Right forelimb (tissue), 1 donor: ENCODE measurements at regions not wholly inside any gene's neighbourhood (a gene's known extent, or its start where the extent isn't known, plus 50 kb on each side); places are given as distances from the start of the nearest gene placed in this dataset.
A peak's percentile ranks its signal among the peaks of the same experiment; 100 is the strongest.
"Not testable (repeated sequence)": the region's sequence is repeated elsewhere in the genome, so short reads cannot be mapped to it uniquely, and the experiment has no call there.

Experiments used
- DNase-seq: peaks from one replicate; pipeline ENCODE4 v3.0.0-alpha.2; 2018

GRCh38 chr10:130263289-130263688 is 127.1 kb downstream of the GLRX3 start:
- no peak for DNase-seq

- no peak for DNase-seq
Observed at GRCh38 chr10:130265542-130265941, 129.4 kb downstream of the GLRX3 start.

DNA sequence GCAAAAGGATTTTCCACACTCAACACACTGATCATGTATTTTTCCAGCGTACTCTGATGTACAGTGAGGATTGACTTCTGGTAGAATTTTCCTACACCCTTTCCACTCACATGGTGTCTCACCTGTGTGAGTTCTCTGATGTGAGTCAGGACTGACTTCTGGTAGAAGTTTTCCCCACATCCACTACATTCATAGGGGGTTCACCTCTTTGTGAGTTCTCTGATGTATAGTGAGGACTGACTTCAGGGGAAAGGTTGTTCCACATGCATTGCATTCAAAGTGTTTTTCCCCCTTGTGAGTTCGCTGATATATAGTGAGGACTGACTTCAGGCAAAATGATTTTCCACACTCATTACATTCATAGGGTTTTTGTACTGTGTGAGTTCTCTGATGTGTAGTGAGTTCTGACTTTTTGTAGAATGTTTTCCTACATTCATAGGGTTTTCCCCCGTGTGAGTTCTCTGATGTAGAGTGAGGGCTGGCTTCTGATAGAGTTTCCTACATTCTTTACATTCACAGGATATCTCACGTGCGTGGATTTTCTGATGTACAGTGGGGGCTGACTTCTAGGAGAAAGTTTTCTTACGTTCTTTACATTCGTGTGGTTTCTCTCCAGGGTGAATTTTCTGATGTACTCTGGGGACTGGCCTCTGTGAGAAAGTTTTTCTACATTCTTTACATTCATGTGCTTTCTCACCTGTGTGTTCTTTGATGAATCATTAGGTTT is 146.5 kb downstream of the GLRX3 start:
- no peak for DNase-seq

DNA sequence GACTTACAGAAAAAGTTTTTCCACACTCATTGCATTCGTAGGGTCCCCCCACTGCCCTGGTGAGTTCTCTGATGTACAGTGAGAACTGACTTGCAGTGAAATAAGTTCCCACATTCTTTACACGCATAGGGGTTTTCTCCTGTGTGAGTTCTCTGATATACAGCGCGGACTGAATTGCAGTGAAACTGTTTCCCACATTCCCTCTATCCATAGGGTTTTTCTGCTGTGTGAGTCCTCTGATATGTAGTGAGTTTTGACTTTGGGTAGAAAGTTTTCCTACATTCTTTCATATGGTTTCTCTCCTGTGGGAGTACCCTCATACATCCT is 147.0 kb downstream of the GLRX3 start:
- no peak for DNase-seq

- not testable (repeated sequence) for DNase-seq
Observed at GRCh38 chr10:130295761-130296160, 159.6 kb downstream of the GLRX3 start.

GRCh38 chr10:130300608-130301020 is 164.4 kb downstream of the GLRX3 start:
- peak; percentile 46 for DNase-seq

DNA sequence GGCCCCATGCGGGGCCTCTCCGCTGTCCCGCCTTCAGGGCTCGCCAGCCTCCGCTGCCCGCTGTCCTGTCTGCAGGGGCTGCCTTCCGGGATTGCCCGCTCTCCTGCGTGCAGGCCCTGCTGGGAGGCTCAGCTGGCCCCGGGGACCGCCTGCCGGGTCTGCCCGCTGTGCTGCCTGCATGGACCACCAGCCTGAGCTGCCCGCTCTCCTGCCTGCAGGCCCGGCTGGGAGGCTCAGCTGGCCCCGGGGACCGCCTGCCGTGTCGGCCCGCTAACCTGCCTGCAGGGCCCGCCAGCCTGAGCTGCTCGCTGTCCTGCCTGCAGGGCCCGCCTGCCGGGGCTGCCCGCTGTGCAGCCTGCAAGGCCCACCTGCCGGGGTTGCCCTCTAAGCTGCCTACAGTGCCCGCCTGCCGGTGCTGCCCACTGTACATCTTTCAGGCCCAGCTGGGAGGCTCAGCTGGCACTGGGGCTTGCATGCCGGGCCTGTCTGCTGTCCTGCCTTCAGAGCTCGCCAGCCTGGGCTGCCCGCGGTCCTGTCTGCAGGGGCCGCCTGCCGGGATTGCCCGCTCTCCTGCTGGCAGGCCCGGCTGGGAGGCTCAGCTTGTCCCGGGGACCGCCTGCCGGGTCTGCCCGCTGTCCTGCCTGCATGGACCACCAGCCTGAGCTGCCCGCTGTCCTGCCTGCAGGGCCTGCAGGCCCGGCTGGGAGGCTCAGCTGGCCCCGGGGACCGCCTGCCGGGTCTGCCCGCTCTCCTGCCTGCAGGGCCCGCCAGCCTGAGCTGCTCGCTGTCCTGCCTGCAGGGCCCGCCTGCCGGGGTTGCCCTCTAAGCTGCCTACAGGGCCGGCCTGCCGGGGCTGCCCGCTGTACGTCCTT is 165.1 kb downstream of the GLRX3 start:
- DNase-seq: peak; percentile 67

DNA sequence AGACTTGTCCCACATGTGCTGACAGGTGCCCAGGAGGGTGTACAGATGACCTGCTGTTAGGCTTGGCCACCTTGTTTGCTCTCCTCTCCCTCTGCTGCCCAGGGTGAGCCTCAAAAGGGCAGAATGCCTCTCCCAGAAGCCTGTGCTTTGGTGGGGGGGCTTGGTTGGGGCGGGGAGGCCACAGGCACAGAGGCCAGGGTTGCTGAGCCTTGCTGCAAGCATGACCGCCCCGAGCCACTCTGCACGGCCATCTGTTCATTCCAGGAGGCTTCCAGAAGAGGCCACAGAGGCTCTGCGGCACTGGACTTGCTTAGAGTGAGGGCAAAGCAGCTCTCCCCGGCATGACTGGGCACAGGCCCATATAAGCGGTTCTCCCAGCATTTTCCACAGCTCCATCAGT is 190.8 kb downstream of the GLRX3 start:
- DNase-seq: no peak

- no peak for DNase-seq
Observed at GRCh38 chr10:130329792-130330191, 193.6 kb downstream of the GLRX3 start.

- no peak for DNase-seq
Observed at GRCh38 chr10:130333185-130333584, 197.0 kb downstream of the GLRX3 start.

DNA sequence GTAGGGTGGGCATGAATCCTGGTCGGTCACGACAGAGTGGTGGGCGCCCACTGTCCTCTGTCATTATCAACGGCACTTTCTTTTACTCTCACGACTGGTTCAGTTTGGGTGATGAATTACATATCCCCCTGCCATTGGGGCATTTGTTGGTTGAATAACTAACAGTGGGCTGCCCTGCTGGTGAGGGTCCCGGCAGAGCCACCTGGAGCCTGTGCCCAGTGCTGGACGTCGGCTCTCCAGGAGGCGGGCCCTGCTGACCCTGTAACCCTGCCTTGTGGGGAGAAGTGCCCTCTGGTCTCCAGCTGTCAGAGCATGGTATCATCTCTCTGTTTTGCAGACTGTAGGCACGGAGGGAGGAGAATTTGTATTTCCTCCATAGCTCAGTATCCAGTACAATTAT is 199.1 kb downstream of the GLRX3 start:
- no peak for DNase-seq

GRCh38 chr10:130336617-130337304 is 200.6 kb downstream of the GLRX3 start:
- no peak for DNase-seq

DNA sequence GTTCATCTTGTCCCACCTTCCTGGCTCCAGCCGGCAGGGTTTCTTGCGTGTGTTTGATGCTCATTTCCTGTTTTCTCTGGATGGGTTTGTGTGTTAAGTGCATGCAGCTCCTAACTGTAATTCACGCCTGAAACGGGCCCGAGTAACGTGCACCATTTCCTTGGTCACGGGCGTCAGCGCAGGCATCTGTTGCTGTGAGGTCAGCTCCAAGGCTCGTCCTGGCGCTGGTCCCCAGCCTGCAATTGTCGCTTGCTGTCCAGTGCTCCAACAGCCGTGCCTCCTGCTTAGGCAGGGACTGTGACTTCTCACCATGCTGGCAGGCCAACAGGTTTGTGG is 201.1 kb downstream of the GLRX3 start:
- no peak for DNase-seq

GRCh38 chr10:130337696-130338635 is 201.8 kb downstream of the GLRX3 start:
- no peak for DNase-seq

DNA sequence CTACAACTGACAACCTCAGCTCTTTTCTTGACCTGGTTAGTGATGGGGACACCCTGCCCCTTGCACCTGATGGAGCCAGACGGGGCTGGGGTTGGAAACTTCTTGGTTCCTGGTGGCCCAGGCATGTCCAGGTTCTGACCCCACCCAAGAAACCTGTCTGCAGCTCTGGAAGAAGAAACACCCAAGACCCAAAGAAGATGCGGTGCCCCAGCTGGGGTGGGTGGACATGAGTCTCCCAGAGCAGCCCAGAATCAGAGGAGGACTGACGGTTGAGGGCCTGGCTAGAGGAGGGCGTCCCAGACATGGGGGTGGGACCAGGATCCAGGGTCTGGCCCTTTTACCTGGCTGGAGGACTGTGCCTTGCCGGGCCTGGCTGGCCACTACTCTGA is 202.4 kb downstream of the GLRX3 start:
- no peak for DNase-seq

GRCh38 chr10:130339091-130339490 is 202.9 kb downstream of the GLRX3 start:
- DNase-seq: no peak

- DNase-seq: no peak
Observed at GRCh38 chr10:130339911-130340310, 203.7 kb downstream of the GLRX3 start.

- no peak for DNase-seq
Observed at GRCh38 chr10:130340816-130341215, 204.6 kb downstream of the GLRX3 start.

DNA sequence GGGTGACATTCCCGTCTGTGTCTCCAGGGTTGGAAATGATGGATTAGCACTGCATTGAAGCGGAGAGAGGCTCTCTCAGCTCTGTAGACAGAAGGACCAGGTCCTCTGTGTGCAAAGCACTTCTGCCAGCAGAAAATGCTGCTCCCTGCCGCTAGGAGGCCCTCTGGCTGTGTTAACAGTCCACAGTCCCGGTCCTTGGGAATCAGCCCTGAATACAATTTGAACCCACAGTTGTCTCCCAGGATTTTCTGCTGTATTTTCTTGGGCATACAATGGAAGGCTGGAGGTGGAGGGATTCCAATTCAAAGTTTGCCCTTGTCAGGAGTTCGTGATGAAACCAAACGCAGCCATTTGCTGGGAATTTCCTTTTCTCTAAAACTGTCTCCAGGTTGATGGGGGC is 205.2 kb downstream of the GLRX3 start:
- no peak for DNase-seq

- no peak for DNase-seq
Observed at GRCh38 chr10:130345728-130346127, 209.5 kb downstream of the GLRX3 start.

DNA sequence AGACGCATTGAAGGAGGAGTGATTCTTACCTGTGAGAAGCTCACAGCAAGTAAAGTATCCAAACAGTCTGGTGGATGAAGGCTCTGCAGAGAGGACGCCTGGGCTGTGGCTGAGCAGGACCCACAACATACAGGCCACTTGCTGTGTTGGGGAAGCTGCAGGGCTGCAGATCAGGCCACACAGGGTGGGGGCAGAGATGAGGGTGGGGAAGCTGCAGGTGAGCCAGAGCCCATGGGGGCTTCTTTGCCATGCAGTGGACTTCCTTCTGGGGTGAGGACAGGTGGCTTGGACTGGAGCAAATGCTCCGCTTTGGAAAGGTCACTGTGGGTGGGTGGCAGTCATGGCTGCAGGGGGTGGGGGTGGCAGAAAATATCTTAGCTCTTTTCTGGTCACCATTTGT is 214.8 kb downstream of the GLRX3 start:
- no peak for DNase-seq

DNA sequence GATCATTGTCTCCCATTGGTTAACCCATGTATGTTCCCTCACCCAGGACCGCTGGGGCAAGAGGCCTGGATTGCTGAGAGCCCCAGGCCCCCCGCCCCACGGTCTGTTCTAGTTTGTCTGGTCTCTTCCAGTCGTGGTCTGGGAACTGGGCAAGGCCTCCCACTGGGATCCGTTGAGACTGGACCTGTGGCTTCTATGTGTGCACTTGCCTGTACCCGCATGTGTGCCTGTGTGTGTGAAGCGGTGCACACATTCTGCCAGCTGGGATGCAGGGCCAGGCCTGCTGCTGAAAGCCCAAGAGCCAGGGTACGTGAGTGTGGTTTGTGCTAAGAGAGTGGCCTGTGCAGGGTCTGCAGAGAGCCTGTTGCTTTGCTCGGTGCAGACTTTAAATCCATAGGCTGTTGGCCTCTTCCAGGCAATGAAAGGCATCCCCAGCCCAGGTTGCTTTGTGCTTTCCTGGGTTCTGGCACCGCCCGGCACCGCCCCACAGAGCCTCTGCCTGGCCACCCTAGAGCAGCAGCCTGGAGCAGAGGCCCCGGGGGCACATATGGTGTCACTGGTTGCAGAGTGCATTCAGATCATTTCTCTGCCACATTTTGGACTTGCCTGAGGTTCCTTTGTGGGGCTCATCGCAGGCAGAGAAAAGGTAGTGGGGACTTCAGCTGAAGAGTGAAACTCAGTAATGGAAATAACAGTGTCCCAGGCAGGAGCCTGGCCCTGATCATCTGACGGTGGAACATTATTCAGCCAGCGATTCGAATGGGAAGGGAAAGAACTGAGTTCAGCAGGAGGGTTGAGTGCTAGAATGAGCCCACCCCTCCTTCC is 215.5 kb downstream of the GLRX3 start:
- no peak for DNase-seq
